SK-N-MC (cell line): ENCODE measurements at regions not wholly inside any gene's neighbourhood (a gene's known extent, or its start where the extent isn't known, plus 50 kb on each side); places are given as distances from the start of the nearest gene placed in this dataset.

Source experiments
- EZH2 ChIP-seq: fragments of 200-600 bp; sonication (generic); IDR thresholded peaks from one replicate; pipeline ENCODE4 v1.6.1; 2017; ENCODE audit warnings: antibody characterized with exemption
- POLR2AphosphoS5 ChIP-seq: IDR thresholded peaks from 2 replicates; pipeline ENCODE4 v1.6.1; 2012; ENCODE audit warnings: mild to moderate bottlenecking, low read depth, low read length, borderline replicate concordance

- TF ChIP-seq EZH2 (no peak), POLR2AphosphoS5 (no peak)
Measured at GRCh38 chr2:147575106-147575505, 269.7 kb upstream of the ACVR2A start.
